Fibroblast of upper back skin (primary cell): ENCODE measurements at regions not wholly inside any gene's neighbourhood (a gene's known extent, or its start where the extent isn't known, plus 50 kb on each side); places are given as distances from the start of the nearest gene placed in this dataset.
A peak's percentile ranks its signal among the peaks of the same experiment; 100 is the strongest.
"Not testable (repeated sequence)": the region's sequence is repeated elsewhere in the genome, so short reads cannot be mapped to it uniquely, and the experiment has no call there.

Experiments used
- DNase-seq: peaks from one replicate; pipeline ENCODE4 v3.0.0-alpha.2; 2013

- DNase-seq, result no peak
These were observed 126.4 kb downstream of the CCER1 start for GRCh38 chr12:90828621-90829020.

DNA sequence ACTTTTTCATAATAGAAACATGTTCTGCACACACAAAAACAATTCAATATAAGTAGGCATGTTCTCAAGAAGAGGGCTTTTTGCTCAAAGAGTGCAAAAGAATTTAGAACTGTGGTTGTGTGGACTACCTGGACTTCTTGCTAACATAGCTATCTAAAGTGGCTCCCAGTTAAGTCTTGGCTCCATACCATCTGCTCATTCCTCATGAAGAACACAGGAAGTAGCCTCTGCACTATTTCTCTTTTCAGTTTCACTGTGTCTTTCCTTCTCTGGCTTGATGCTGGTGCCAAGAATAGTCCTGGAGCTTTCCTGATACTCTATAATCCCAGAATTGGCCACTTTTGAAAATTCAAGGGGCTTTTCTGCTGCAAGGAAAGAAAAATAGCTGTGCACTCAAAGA lies 127.4 kb downstream of the CCER1 start:
- no peak for DNase-seq

GRCh38 chr12:90826036-90826435 lies 128.9 kb downstream of the CCER1 start:
- DNase-seq, result no peak

DNA sequence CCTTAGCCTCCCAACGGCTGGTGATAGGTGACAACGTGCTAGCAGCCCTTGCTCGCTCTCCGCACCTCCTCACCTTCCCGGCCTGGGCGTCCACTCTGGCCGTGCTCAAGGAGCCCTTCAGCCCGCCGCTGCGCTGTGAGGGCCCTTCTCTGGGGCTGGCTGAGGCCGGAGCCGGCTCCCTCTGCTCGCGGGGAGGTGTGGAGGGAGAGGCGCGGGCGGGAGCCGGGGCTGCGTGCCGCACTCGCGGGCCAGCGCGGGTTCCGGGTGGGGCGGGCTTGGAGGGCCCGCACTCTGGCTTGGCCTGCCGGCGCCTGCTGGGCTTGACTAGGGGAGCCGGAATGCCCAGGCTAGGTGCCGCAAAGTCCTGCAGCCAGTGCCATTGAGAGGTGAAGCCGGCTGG lies 131.1 kb downstream of the CCER1 start:
- no peak for DNase-seq

DNA sequence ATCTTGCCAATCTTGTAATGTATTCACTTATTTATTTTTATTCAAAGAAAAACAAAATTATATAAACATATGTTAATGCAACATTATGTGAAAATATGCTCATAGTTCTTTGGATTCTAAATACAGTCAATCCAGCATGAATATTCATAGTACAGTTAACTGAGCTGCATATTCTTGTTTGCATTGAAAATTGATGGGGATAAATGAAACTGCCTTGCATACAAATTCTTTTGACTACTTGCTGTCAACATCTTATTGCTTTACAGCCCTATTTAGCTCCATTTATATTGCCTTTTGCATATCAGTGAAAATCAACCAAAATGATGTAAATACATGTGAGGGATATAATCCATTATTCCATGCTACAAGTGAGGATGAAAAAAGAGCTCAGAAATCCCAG lies 135.3 kb downstream of the CCER1 start:
- DNase-seq, result no peak

DNA sequence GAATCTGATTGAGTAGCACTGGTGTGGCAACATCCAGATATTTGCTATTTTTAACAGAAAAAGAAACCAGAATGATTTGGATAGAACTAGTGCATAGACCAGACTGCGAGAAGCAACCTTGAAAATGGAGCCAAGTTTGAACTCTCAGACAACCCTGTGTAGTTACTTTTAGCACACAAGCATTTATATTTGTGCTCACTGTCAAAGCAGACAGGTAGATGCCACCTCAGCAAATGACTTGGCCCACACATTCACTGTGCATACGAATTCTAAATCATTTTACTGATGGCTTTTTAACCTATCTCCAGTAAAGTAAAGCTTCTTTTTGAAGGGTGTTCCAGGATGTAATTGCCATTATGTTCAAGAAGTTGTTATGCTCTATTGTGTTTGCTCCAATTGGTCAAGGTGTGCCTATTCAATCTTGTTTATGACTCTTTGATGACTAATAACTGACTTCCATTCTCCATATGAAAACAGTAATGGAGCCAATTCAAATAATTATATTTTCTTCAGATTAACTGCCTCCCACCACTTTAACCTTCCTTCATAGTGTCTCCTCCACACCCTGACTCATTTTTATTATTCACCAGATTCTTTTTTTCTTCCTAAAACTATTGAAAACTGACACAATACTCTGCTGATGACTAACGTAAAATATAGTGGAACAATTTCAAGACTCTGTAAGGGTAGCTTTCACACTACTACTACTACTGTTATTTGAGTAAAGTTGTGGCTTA lies 138.5 kb downstream of the CCER1 start:
- DNase-seq, result peak; percentile 33

DNA sequence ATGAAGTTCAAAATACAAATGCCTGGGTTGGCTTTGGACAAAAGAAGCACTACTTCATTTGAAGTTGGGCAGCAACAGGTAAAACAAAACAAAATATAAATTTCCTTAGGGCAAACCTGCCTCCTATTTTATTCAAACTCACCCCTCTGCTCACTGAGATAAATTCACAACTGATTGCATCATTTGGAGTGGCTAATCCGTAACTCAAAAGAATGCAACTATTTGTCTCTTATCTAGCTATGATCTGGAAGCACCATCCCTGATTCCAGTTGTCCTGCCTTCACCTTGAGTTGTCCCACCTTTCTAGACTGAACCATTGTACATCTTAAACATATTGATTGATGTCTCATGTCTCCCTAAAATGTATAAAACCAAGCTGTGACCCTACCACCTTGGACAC lies 145.0 kb downstream of the CCER1 start:
- no peak for DNase-seq

DNA sequence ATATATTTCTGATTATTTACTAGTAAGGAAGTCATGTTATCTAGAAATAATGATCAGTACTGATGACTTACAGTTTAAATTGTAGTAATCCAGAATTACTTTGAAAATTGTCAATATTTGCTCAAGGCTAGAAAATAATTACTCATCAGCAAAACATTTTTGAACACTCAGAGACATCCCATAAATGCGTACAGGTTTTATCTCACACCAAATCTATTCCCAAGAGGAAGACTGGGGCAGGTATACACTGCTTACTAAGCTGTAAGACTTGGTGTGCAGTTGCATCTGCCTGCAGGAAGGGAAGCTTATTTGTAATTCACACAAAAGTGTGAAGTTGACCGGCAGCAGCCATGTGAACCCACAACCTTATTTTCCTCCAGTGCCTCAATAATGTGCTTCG lies 146.4 kb downstream of the CCER1 start:
- no peak for DNase-seq

DNA sequence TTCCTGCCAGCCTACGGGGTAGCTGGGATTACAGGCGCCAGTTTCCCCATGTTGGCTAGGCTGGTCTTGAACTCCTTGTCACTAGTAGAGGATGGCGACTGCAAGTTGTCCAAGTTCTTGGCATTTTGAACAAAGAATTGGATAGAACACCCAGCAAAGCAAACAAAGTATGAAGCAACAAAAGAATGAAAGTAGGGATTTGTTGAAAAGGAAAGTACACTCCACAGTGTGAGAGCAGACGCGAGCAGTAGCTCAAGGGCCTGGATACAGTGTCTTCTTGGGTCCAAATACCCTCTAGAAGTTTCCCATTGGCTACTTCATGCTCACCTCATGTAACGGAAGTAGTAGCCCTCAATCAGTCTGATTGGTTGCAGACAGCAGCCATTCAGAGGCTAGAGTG lies 152.2 kb downstream of the CCER1 start:
- no peak for DNase-seq

DNA sequence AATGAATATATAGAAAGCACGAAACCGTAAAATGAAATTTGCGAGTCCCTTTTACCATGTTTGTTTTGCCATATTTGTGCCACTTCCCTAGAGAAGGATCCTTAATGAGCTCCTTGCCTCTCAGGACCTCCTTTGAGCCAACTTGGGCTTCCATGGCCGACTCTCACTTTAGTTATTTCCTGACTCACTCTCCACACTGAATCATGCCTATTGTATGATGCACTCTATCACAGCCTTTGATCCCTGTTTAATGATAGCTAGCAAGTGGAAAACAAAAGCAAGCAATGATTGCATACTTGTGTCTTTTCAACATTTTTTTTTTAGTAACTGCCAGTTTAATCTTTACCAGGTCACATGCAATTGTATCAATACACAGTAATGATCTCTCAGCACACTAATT lies 153.2 kb downstream of the CCER1 start:
- peak; percentile 57 for DNase-seq

DNA sequence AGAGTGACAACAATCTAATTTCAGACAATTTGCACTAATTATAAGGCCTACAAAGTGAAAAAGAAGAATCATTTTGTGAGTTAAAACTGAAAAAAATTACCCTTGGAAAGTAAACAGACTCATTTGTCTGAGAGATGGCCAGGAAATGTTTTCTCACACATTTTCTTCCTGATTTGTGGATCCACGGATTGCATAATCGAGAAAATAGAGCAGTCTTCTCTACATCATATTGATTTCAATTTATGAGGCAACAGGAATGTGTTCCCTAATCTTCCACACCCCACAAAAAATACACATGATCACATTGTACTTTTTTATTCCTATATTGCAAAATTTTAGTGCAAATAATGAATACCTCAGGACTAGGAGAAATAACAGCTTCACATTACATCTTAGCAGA lies 160.8 kb downstream of the CCER1 start:
- DNase-seq, result no peak

DNA sequence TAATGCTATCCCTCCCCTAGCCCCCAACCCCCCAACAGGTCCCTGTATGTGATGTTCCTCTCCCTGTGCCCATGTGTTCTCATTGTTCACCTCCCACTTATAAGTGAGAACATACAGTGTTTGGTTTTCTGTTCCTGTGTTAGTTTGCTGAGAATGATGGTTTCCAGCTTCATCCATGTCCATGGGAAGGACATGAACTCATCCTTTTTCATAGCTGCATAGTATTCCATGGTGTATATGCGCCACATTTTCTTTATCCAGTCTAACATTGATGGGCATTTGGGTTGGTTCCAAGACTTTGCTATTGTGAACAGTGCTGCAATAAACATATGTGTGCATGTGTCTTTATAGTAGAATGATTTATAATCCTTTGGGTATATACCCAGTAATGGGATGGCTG lies 162.3 kb downstream of the CCER1 start:
- DNase-seq, result not testable (repeated sequence)

DNA sequence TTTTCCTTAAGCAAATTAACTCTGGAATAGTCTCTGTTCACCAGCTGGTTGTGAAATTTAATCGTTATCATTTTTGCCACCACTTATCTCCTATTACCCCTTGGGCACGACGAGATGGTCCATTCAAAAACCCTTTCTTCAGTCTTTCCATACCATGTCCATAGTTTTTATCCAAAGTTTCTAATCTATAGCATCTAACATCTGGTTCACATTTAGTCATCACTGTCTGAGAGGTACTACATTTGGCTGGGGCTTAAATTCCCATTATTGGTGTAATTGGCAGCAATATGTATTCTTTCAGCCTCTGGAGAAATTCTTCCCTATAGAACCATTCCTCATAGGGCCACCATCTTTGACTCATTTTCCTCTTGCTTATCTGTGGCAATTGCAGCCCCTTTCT lies 163.5 kb downstream of the CCER1 start:
- DNase-seq, result peak; percentile 17

DNA sequence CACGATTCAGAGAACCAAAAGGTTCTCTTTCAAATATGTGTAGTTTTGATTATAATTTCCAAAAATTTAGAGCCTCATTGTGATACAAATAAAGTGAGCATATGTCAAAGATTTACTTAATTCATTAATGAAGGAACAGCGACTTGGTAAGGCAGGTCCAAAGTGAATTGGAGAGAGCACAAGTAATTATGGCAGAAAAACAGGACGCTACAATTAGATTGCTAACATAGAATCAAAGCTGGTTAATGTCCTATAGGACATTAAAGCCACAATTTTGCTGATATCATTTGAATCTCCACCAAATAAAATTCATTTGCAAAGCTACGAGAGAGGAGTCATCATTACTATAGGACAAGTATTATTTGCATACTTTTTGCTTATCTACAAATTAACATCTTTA lies 164.2 kb downstream of the CCER1 start:
- no peak for DNase-seq

DNA sequence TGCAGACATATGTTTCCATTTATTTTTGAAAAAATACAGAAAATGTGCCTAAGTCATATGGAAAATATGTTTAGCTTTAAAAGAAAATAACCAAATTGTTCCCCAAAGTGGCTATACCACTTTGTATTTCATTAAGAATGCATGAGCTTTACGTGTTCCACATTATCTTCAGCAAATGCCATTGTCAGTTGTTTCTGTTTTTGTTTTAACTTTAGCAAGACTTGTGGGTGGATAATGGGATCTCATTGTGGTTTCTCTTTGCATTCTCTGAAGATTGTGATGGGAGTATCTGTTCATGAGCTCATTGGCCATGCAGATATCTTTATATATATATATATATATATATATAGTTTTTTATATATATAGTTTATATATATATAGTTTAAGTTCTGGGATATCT lies 181.5 kb downstream of the CCER1 start:
- peak; percentile 52 for DNase-seq

DNA sequence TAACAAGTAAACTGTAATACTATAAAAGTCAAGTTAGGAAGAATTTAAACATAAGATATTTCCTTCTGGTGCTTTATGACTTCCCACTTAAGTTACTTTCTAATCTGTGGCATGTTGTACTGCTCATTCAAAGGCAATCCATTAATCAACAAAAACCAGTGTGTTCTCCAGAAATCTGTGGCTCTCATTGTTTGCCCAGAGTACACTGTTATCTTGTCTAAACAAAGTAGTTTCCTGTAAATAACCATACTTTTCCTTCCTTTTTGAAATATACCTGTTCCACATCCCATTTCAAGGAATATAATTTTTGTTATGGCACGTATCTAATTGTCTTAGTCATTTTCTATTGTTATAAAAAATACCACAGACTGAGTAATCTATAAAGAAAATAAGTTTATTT lies 184.1 kb downstream of the CCER1 start:
- no peak for DNase-seq

- no peak for DNase-seq
These were observed 197.0 kb downstream of the CCER1 start for GRCh38 chr12:90757957-90758356.

GRCh38 chr12:90745211-90745610 lies 209.8 kb downstream of the CCER1 start:
- no peak for DNase-seq

GRCh38 chr12:90741611-90742010 lies 213.4 kb downstream of the CCER1 start:
- peak; percentile 22 for DNase-seq

- DNase-seq, result peak; percentile 29
These were observed 225.2 kb downstream of the CCER1 start for GRCh38 chr12:90729736-90730135.

DNA sequence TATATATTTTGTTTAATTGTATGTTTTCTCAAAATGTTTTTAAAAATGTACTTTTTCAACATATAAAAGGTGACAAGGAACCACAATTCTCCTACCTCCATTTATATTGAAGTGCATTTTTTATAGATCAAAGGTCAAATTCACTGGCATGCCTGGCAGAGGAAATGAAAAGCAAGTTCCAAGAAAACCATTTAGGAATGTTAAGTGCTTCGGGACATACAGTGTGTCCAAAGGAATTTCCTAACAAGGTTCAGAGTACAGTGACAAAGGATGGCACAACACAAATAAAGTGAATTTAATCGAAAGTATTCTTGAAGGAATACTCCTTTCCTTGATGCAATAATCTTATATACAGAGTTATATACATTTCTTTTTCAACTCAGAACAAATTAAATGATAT lies 242.3 kb downstream of the CCER1 start:
- peak; percentile 7 for DNase-seq

GRCh38 chr12:90710711-90711110 lies 244.3 kb downstream of the CCER1 start:
- no peak for DNase-seq

DNA sequence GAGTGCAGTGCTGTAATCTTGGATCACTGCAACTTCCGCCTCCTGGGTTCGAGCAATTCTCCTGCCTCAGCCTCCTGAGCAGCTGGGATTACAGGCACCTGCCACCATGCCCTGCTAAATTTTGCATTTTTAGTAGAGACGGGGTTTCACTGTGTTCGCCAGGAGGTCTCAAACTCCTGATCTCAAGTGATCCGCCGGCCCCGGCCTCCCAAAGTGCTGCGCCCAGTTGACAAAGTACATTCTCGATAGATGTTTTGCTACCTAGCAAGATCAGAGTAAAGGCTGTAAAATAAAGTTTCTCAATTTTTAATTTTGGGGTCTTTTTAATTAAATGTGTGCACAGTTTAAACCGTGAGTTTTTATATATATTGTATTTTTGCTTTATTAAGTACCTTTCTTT lies 248.9 kb downstream of the CCER1 start:
- DNase-seq, result no peak

DNA sequence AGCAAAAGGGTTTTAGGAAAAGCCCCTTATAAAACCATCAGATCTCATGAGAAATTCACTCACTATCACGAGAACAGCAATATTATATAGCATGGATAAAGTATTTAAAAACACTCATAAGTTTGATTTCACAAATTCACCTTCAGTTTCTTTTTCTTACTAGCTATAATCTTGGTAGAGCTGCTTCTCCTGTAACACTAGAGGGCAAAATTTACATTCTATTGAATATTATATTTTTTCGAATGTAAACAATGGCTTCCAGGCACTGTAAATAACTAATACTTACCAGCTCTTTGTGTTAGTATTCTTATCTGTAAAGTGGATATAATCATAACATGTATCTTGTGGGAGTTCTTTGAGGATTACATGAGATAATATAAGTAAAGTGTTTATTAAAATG lies 259.6 kb downstream of the CCER1 start:
- peak; percentile 0 for DNase-seq

DNA sequence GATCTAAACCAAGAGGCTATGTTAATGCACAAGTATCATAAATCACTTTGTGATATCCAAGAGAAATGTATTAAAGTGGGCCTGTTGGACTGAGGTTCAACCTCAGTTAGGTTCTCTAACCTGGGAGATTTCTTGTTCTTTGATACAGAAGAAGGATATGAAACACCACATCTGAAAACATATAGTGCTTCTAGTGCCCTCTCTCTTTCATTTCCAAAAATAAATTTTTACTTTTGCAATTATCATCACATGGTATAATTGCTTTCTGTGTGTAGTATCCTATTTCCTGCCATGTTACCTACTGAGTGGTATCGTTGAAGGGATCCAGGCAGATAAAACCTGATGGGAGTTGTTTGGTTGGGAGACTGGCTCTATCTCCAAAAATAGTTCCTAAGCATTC lies 264.9 kb downstream of the CCER1 start:
- DNase-seq, result no peak

DNA sequence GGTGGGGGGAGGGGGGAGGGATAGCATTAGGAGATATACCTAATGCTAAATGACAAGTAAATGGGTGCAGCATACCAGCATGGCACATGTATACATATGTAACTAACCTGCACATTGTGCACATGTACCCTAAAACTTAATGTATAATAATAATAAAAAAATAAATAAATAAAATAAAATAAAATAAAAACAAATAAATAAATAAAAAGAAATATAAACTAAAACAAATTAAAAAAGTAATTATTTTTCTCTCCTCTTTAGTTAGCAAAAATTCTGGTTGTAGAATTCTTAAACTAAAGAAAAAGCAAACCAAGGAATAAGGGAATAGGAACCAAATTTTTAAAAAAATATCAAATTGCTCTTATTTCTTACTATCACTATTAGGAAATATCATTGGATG lies 267.3 kb downstream of the CCER1 start:
- DNase-seq, result not testable (repeated sequence)
